Ovary (tissue), 7 donors: ENCODE measurements at regions not wholly inside any gene's neighbourhood (a gene's known extent, or its start where the extent isn't known, plus 50 kb on each side); places are given as distances from the start of the nearest gene placed in this dataset.

Experiments
- DNase-seq, 5 donors: peaks; one replicate each; pipeline ENCODE4 v3.0.0-alpha.2; 2019 to 2020
- H3K27ac ChIP-seq, 2 donors: fragments of 200-600 bp; one replicate each; pipeline versions ENCODE4 v1.5.1 to v1.8.0; 2019 to 2022
- H3K27me3 ChIP-seq: fragments of 200-600 bp; one replicate; pipeline ENCODE4 v1.8.0; 2022
- H3K36me3 ChIP-seq: fragments of 200-600 bp; sonication (generic); one replicate; pipeline ENCODE4 v1.5.1; 2019
- H3K4me1 ChIP-seq: one replicate; pipeline ENCODE4 v1.8.1; 2013; ENCODE audit warnings: mild to moderate bottlenecking, moderate library complexity; ENCODE audit not compliant: insufficient read depth
- H3K4me3 ChIP-seq: fragments of 200-600 bp; sonication (generic); one replicate; pipeline ENCODE4 v1.5.1; 2017
- H3K9me3 ChIP-seq, 2 donors: fragments of 200-600 bp in 1 of 2; sonication (generic) in 1 of 2; one replicate each; pipeline versions ENCODE4 v1.5.1 to v1.8.1; 2013 to 2019; ENCODE audit warnings: mild to moderate bottlenecking in 1 of 2, moderate library complexity in 1 of 2
- CTCF ChIP-seq, 3 donors: fragments of 450-650 bp in 2 of 3; fragments of 200-600 bp in 1 of 3; IDR thresholded peaks; one replicate each; pipeline versions ENCODE4 v1.5.1 to v1.8.0; 2016 to 2022; ENCODE audit warnings: antibody characterized with exemption in 3 of 3, mild to moderate bottlenecking in 1 of 3
- EP300 ChIP-seq: sonication (generic); formaldehyde crosslinking; IDR thresholded peaks from one replicate; pipeline ENCODE4 v1.6.1; 2017; ENCODE audit warnings: antibody characterized with exemption
- POLR2A ChIP-seq: fragments of 450-650 bp; IDR thresholded peaks from one replicate; pipeline ENCODE4 v1.6.1; 2017; ENCODE audit warnings: antibody characterized with exemption, mild to moderate bottlenecking, moderate library complexity
- WGBS, 3 donors: extraction: QIAGEN DNeasy Blood & Tissue Kit in 1 of 3; methylation state at CpG; one replicate each; pipeline versions ENCODE4 v1.1.5 to v1.1.7; 2013 to 2017; 5-methylcytosine and 5-hydroxymethylcytosine counted together
- intact Hi-C, 4 donors: fragments of 100-400 bp; cut with DNase I; formaldehyde crosslinking; loops; one replicate each; pipeline versions ENCODE4 v1.11.0 to v1.15.1; 2022 to 2023
- donor health status: DM: no; HTN: no; CAD: no; lungs with moderate emphysema.
- donor health status: DM: no; HTN: no; CAD: no.
- donor health status: Bipolar disorder and iron deficiency.
- donor health status: DM: no; HTN: no; CAD: no.
- donor health status: DM: yes; HTN: yes; CAD: no.

- TF ChIP-seq POLR2A (no peak), EP300 (no peak), CTCF (IDR thresholded peaks at IDR 0.05) (no peak)
- Histone ChIP-seq H3K27me3 (no peaks in the 10 kb centered on the region), H3K4me3 (no peak overlapping the region), H3K27ac (no peak overlapping the region), H3K4me1 (no peaks in the 10 kb centered on the region), H3K9me3 (no peaks in the 10 kb centered on the region), H3K36me3 (no peaks in the 10 kb centered on the region)
- 36 to 60% (median 46%) methylated on average over 2 of the region's 2 CpGs for whole genome bisulfite sequencing, 3 donors
- DNase-seq: no peak
- intact Hi-C loops: no loop called here
Measured at GRCh38 chr10:113446739-113447138, 106.1 kb upstream of the HABP2 start.

- Histone ChIP-seq H3K27me3 (no peaks in the 10 kb centered on the region), H3K36me3 (no peaks in the 10 kb centered on the region), H3K4me3 (no peak overlapping the region), H3K27ac (no peak overlapping the region), H3K4me1 (no peaks in the 10 kb centered on the region), H3K9me3 (no peaks in the 10 kb centered on the region)
- intact Hi-C loops: no loop called here
- WGBS, 3 donors: 21 to 68% (median 34%) methylated on average over 1 of the region's 1 CpG
- DNase-seq: no peak
- TF ChIP-seq CTCF (IDR thresholded peaks at IDR 0.05) (no peak), EP300 (no peak), POLR2A (no peak)
Measured at GRCh38 chr10:113447278-113447677, 105.6 kb upstream of the HABP2 start.

GRCh38 chr10:113449006-113449695, 103.7 kb upstream of the HABP2 start:
- TF ChIP-seq CTCF (IDR thresholded peaks at IDR 0.05) (no peak), EP300 (no peak), POLR2A (no peak)
- DNase-seq: no peak
- no peak overlapping the region for H3K27ac ChIP-seq
- 52 to 67% (median 61%) methylated on average over 5 of the region's 5 CpGs for WGBS, 3 donors
- H3K27me3 ChIP-seq: no peaks in the 10 kb centered on the region
- H3K4me1 ChIP-seq: peaks cover under 1% of the 10 kb centered on the region
- no peaks in the 10 kb centered on the region for H3K36me3 ChIP-seq
- no peaks in the 10 kb centered on the region for H3K9me3 ChIP-seq
- H3K4me3 ChIP-seq: no peak overlapping the region
- intact Hi-C loops: no loop called here

- intact Hi-C loops: no loop called here
- DNase-seq: no peak
- H3K9me3 ChIP-seq: no peaks in the 10 kb centered on the region
- H3K27me3 ChIP-seq: no peaks in the 10 kb centered on the region
- H3K36me3 ChIP-seq: no peaks in the 10 kb centered on the region
- 82 to 87% (median 86%) methylated on average over 9 of the region's 9 CpGs for WGBS, 3 donors
- no peak overlapping the region for H3K4me3 ChIP-seq
- peaks cover 4% of the 10 kb centered on the region for H3K4me1 ChIP-seq
- TF ChIP-seq CTCF (IDR thresholded peaks at IDR 0.05) (no peak), EP300 (no peak), POLR2A (no peak)
- no peak overlapping the region for H3K27ac ChIP-seq
Measured at GRCh38 chr10:113450046-113450804, 102.6 kb upstream of the HABP2 start.
